ENCODE measurements at regions not wholly inside any gene's neighbourhood (a gene's known extent, or its start where the extent isn't known, plus 50 kb on each side); places are given as distances from the start of the nearest gene placed in this dataset.

DNA sequence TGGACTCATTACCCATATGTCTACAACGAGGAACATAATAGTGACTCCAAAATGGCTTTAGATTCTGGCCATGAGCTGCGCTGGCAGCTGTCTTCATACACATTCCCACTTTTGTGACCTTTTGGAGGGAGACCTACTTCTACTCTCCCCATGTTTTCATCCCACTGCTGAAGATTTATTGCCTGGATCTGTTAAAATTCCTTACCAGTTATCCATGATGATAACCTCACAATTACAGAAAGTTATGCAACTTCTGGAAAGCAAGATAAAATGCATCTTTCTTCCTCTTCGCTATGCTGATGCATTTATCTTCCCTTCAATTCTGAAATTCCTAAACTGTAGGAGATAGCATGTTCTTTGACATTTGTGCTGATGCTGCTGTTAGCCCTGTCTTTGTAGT lies 855.3 kb downstream of the SLC4A3 start:
- TF ChIP-seq, protein P1, sequence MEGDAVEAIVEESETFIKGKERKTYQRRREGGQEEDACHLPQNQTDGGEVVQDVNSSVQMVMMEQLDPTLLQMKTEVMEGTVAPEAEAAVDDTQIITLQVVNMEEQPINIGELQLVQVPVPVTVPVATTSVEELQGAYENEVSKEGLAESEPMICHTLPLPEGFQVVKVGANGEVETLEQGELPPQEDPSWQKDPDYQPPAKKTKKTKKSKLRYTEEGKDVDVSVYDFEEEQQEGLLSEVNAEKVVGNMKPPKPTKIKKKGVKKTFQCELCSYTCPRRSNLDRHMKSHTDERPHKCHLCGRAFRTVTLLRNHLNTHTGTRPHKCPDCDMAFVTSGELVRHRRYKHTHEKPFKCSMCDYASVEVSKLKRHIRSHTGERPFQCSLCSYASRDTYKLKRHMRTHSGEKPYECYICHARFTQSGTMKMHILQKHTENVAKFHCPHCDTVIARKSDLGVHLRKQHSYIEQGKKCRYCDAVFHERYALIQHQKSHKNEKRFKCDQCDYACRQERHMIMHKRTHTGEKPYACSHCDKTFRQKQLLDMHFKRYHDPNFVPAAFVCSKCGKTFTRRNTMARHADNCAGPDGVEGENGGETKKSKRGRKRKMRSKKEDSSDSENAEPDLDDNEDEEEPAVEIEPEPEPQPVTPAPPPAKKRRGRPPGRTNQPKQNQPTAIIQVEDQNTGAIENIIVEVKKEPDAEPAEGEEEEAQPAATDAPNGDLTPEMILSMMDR (IDR thresholded peaks at IDR 0.05) = no peak
- no peak for TF ChIP-seq POLR2A (IDR thresholded peaks at IDR 0.05)
- TF ChIP-seq EP300 (IDR thresholded peaks at IDR 0.05) = no peak
